Keratinocyte (primary cell): ENCODE measurements at regions not wholly inside any gene's neighbourhood (a gene's known extent, or its start where the extent isn't known, plus 50 kb on each side); places are given as distances from the start of the nearest gene placed in this dataset.

Source experiments
- EZH2 ChIP-seq: IDR thresholded peaks from one replicate; pipeline ENCODE4 v1.6.1; 2012; ENCODE audit warnings: inconsistent platforms, mild to moderate bottlenecking, low read length, moderate library complexity
- TF ChIP-seq, protein P1 (sequence below), 3 experiments: IDR thresholded peaks in 1 of 3; conservative IDR thresholded peaks in 1 of 3; optimal IDR thresholded peaks in 1 of 3; 2 replicates in 2 of 3; 3 replicates in 1 of 3; pipeline versions ENCODE3 to v1.5.1; 2011; ENCODE audit warnings: low read length in 3 of 3, mild to moderate bottlenecking in 3 of 3, moderate library complexity in 2 of 3, control low read depth in 1 of 3, inconsistent platforms in 1 of 3; ENCODE audit not compliant: insufficient read depth in 2 of 3; ENCODE audit errors: extremely low read depth in 1 of 3

DNA sequence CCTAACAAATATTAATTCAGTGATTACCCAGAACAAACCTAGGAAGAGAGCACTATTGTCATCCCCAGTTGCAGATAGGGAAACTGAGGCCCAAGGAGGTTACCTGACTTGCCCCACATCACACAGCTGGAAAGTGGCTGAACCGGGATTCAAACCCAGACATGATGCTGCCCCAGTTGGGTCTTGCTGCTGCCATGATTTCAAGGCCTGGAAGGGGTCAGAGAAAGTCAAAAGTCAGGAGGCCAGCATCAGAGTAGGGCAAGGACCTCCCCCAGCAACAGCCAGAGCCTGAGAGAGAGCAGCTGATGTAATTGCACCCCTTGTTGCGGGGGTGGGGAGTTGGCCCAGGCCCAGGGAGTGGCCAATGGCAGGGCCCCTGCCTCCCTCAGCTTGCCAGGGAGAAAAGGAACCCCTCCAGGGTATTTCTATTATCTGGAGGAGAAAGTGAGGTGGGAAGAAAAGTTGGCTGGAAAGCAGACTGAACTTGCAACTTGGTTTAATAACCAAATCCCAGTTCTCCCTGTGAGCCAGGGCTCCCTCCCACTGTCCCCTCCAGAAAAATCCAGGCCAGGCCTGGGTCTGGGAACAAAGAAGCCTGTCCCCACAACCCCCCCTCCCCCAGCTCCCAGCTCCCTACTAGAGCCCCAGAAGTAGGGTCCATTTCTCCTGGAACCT lies 83.6 kb downstream of the MRPL14 start:
- TF ChIP-seq, protein P1, sequence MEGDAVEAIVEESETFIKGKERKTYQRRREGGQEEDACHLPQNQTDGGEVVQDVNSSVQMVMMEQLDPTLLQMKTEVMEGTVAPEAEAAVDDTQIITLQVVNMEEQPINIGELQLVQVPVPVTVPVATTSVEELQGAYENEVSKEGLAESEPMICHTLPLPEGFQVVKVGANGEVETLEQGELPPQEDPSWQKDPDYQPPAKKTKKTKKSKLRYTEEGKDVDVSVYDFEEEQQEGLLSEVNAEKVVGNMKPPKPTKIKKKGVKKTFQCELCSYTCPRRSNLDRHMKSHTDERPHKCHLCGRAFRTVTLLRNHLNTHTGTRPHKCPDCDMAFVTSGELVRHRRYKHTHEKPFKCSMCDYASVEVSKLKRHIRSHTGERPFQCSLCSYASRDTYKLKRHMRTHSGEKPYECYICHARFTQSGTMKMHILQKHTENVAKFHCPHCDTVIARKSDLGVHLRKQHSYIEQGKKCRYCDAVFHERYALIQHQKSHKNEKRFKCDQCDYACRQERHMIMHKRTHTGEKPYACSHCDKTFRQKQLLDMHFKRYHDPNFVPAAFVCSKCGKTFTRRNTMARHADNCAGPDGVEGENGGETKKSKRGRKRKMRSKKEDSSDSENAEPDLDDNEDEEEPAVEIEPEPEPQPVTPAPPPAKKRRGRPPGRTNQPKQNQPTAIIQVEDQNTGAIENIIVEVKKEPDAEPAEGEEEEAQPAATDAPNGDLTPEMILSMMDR (optimal IDR thresholded peaks at IDR 0.05 in 1 of 3, IDR thresholded peaks at IDR 0.05 in 1 of 3, conservative IDR thresholded peaks at IDR 0.05 in 1 of 3; ENCODE audit: extremely low read depth in 1 of 3, insufficient read depth in 2 of 3, low read length in 3 of 3), result no peak
- TF ChIP-seq EZH2, result no peak
